Choroid plexus epithelial cell (primary cell): ENCODE measurements at regions not wholly inside any gene's neighbourhood (a gene's known extent, or its start where the extent isn't known, plus 50 kb on each side); places are given as distances from the start of the nearest gene placed in this dataset.

ENCODE experiments used
- DNase-seq: peaks from one replicate; pipeline ENCODE4 v3.0.0-alpha.2; 2010; ENCODE audit warnings: low read depth
- H3K4me3 ChIP-seq: 2 replicates; pipeline ENCODE4 v1.5.1; 2011; ENCODE audit warnings: low read depth, mild to moderate bottlenecking, control low read depth, low read length, moderate library complexity
- CTCF ChIP-seq: conservative IDR thresholded peaks from 2 replicates; pipeline ENCODE4 v1.5.1; 2011; ENCODE audit warnings: low read depth, mild to moderate bottlenecking, control low read depth, inconsistent platforms, low read length, moderate library complexity

DNA sequence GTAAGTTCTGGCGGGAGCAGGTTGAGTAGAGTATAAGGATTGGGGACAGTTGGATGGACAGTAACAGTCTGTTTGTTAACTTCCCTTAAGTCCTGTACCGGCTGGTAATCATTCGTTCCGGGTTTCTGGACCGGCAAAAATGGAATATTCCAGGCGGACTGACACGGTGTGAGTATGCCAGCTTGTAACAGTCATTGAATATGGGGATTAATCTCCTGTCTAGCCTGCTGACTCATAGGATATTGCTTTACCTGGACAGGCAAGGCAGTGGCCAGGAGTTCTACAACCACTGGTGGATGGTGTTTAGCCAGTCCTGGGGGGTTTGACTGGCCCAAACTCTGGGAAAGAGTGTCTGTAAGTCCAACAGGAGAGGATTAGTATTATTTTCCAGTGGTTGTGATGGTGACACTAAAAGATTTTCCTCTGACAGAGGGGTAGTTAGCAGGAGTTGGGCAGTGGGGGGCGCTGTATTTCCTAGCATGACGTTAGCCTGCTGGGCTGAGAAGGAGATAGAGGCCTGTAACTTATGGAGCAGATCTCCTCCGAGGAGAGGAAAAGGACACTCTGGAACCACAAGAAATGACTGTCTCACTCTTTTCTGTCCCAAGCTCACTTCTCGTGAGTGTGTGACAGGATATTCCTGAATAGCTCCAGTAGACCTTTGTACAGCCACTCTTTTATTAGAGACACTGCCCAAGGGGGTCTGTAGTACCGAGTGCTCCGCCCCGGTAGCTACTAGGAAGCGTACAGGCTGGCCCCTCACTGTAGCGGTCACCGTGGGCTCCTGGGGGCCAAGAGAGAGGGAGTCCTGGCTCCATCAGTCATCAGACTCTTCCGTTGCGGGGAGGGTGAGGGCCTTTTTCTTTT, 152.2 kb downstream of the TRIM27 start:
- DNase-seq: no peak
- no peak for TF ChIP-seq CTCF
- no peak overlapping the region for H3K4me3 ChIP-seq

GRCh38 chr6:28772480-28773381, 151.1 kb downstream of the TRIM27 start:
- no peak overlapping the region for H3K4me3 ChIP-seq
- DNase-seq: no peak
- TF ChIP-seq CTCF: no peak

DNA sequence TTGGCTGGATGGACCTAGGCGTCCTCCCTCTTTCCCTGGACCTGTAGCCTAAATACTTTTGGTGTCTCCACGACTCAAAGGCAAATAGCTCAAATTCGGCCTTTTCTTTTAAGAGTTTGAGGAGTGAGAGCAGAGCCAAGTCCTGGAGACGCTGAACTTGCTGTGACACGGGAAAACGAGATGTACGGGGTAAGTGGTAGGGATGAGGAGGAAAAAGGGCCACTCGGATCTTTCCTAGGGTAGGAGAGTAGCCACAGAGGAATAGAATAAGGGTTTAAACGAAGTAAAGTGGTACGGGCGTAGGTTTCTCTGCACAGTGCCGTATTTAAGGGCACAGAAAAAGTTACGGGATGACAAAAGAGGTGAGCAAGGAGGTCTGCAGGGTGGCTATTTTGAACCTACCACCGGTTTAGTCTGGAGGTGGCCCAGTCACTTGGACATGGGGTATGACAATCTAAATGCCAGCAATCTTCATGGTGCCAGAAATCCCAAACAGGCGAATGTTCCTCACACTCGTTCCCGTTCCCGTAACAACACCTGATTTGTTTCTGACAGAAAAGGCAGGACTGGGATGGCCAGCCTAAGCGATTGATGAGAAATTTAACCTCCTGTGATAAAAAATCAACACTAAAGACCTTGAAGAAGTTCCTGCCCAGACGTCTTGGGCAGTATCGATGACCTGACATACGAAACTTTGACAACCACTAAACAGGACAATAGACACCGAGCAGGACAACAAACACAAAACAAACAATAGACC, 149.3 kb downstream of the TRIM27 start:
- H3K4me3 ChIP-seq: no peak overlapping the region
- TF ChIP-seq CTCF: no peak
- no peak for DNase-seq

GRCh38 chr6:28775052-28775376, 148.8 kb downstream of the TRIM27 start:
- no peak overlapping the region for H3K4me3 ChIP-seq
- DNase-seq: no peak
- TF ChIP-seq CTCF: no peak

GRCh38 chr6:28775405-28776129, 148.2 kb downstream of the TRIM27 start:
- H3K4me3 ChIP-seq: no peak overlapping the region
- no peak for DNase-seq
- TF ChIP-seq CTCF: no peak
